IPS-20b (cell line): ENCODE measurements at regions not wholly inside any gene's neighbourhood (a gene's known extent, or its start where the extent isn't known, plus 50 kb on each side); places are given as distances from the start of the nearest gene placed in this dataset.

ENCODE experiments used
- H3K27ac ChIP-seq: one replicate; pipeline ENCODE4 v1.5.1; 2013; ENCODE audit warnings: low read length
- H3K27me3 ChIP-seq: 2 replicates; pipeline ENCODE4 v1.6.1; 2013; ENCODE audit warnings: mild to moderate bottlenecking, low read length, inconsistent platforms; ENCODE audit not compliant: insufficient read depth
- H3K36me3 ChIP-seq: 2 replicates; pipeline ENCODE4 v1.6.1; 2013; ENCODE audit warnings: low read depth, mild to moderate bottlenecking, inconsistent platforms, low read length, moderate library complexity; ENCODE audit not compliant: insufficient read depth
- H3K4me1 ChIP-seq: 2 replicates; pipeline ENCODE4 v1.6.1; 2013; ENCODE audit warnings: mild to moderate bottlenecking, control low read depth, inconsistent platforms, low read length, moderate library complexity; ENCODE audit not compliant: insufficient read depth
- H3K4me3 ChIP-seq: 2 replicates; pipeline ENCODE4 v1.5.1; 2013; ENCODE audit warnings: mild to moderate bottlenecking, low read length, inconsistent platforms
- H3K9ac ChIP-seq: 2 replicates; pipeline ENCODE4 v1.6.1; 2013; ENCODE audit warnings: low read depth, mild to moderate bottlenecking, inconsistent platforms, low read length, moderate library complexity
- H3K9me3 ChIP-seq: 2 replicates; pipeline ENCODE4 v1.6.1; 2013; ENCODE audit warnings: mild to moderate bottlenecking, low read depth, low read length, inconsistent platforms; ENCODE audit not compliant: insufficient read depth

GRCh38 chr18:41719808-41720207 lies 235.2 kb upstream of the PIK3C3 start:
- Histone ChIP-seq H3K4me3 (no peak overlapping the region), H3K4me1 (no peaks in the 10 kb centered on the region), H3K36me3 (no peaks in the 10 kb centered on the region), H3K27ac (no peak overlapping the region), H3K9ac (no peak overlapping the region), H3K27me3 (no peaks in the 10 kb centered on the region), H3K9me3 (no peaks in the 10 kb centered on the region)

GRCh38 chr18:41714872-41715271 lies 240.2 kb upstream of the PIK3C3 start:
- H3K36me3 ChIP-seq: no peaks in the 10 kb centered on the region
- no peaks in the 10 kb centered on the region for H3K4me1 ChIP-seq
- H3K27ac ChIP-seq: no peak overlapping the region
- H3K9me3 ChIP-seq: no peaks in the 10 kb centered on the region
- H3K27me3 ChIP-seq: no peaks in the 10 kb centered on the region
- H3K9ac ChIP-seq: no peak overlapping the region
- H3K4me3 ChIP-seq: no peak overlapping the region

- Histone ChIP-seq H3K36me3 (no peaks in the 10 kb centered on the region), H3K4me1 (no peaks in the 10 kb centered on the region), H3K27me3 (no peaks in the 10 kb centered on the region), H3K27ac (no peak overlapping the region), H3K4me3 (no peak overlapping the region), H3K9me3 (no peaks in the 10 kb centered on the region), H3K9ac (no peak overlapping the region)
These were observed 240.8 kb upstream of the PIK3C3 start for GRCh38 chr18:41713969-41714825.

- Histone ChIP-seq H3K4me1 (peaks cover 8% of the 10 kb centered on the region), H3K36me3 (no peaks in the 10 kb centered on the region), H3K27ac (no peak overlapping the region), H3K9ac (no peak overlapping the region), H3K4me3 (no peak overlapping the region), H3K27me3 (no peaks in the 10 kb centered on the region), H3K9me3 (no peaks in the 10 kb centered on the region)
These were observed 248.7 kb upstream of the PIK3C3 start for GRCh38 chr18:41706301-41706700.

- Histone ChIP-seq H3K27ac (no peak overlapping the region), H3K4me1 (peaks cover 8% of the 10 kb centered on the region), H3K27me3 (no peaks in the 10 kb centered on the region), H3K9me3 (no peaks in the 10 kb centered on the region), H3K9ac (no peak overlapping the region), H3K4me3 (no peak overlapping the region), H3K36me3 (no peaks in the 10 kb centered on the region)
These were observed 251.1 kb upstream of the PIK3C3 start for GRCh38 chr18:41703744-41704530.

- Histone ChIP-seq H3K36me3 (no peaks in the 10 kb centered on the region), H3K4me1 (peaks cover 8% of the 10 kb centered on the region), H3K27ac (no peak overlapping the region), H3K9ac (no peak overlapping the region), H3K27me3 (no peaks in the 10 kb centered on the region), H3K9me3 (no peaks in the 10 kb centered on the region), H3K4me3 (no peak overlapping the region)
These were observed 254.6 kb upstream of the PIK3C3 start for GRCh38 chr18:41700416-41700815.

GRCh38 chr18:41695441-41695840 lies 259.6 kb upstream of the PIK3C3 start:
- no peaks in the 10 kb centered on the region for H3K36me3 ChIP-seq
- H3K27ac ChIP-seq: no peak overlapping the region
- no peak overlapping the region for H3K9ac ChIP-seq
- H3K27me3 ChIP-seq: no peaks in the 10 kb centered on the region
- H3K9me3 ChIP-seq: no peaks in the 10 kb centered on the region
- H3K4me1 ChIP-seq: peaks cover 7% of the 10 kb centered on the region; the same call in 1 of the 2 replicates
- H3K4me3 ChIP-seq: no peak overlapping the region

GRCh38 chr18:41693008-41693407 lies 262.0 kb upstream of the PIK3C3 start:
- Histone ChIP-seq H3K27ac (no peak overlapping the region), H3K27me3 (no peaks in the 10 kb centered on the region), H3K4me1 (peaks cover 7% of the 10 kb centered on the region; the same call in 1 of the 2 replicates), H3K9me3 (no peaks in the 10 kb centered on the region), H3K9ac (no peak overlapping the region), H3K4me3 (no peak overlapping the region), H3K36me3 (no peaks in the 10 kb centered on the region)

GRCh38 chr18:41690332-41691127 lies 264.5 kb upstream of the PIK3C3 start:
- Histone ChIP-seq H3K9ac (no peak overlapping the region), H3K27ac (no peak overlapping the region), H3K27me3 (no peaks in the 10 kb centered on the region), H3K4me1 (peaks cover 7% of the 10 kb centered on the region; the same call in 1 of the 2 replicates), H3K36me3 (no peaks in the 10 kb centered on the region), H3K9me3 (no peaks in the 10 kb centered on the region), H3K4me3 (no peak overlapping the region)

- no peaks in the 10 kb centered on the region for H3K36me3 ChIP-seq
- H3K9ac ChIP-seq: no peak overlapping the region
- H3K4me3 ChIP-seq: no peak overlapping the region
- no peaks in the 10 kb centered on the region for H3K4me1 ChIP-seq
- no peak overlapping the region for H3K27ac ChIP-seq
- H3K27me3 ChIP-seq: no peaks in the 10 kb centered on the region
- no peaks in the 10 kb centered on the region for H3K9me3 ChIP-seq
These were observed 267.9 kb upstream of the PIK3C3 start for GRCh38 chr18:41687138-41687537.

- no peaks in the 10 kb centered on the region for H3K27me3 ChIP-seq
- no peaks in the 10 kb centered on the region for H3K9me3 ChIP-seq
- H3K9ac ChIP-seq: no peak overlapping the region
- no peak overlapping the region for H3K4me3 ChIP-seq
- H3K36me3 ChIP-seq: no peaks in the 10 kb centered on the region
- no peaks in the 10 kb centered on the region for H3K4me1 ChIP-seq
- no peak overlapping the region for H3K27ac ChIP-seq
These were observed 273.7 kb upstream of the PIK3C3 start for GRCh38 chr18:41681138-41681880.
